Body of pancreas (tissue), 4 donors: ENCODE measurements at regions not wholly inside any gene's neighbourhood (a gene's known extent, or its start where the extent isn't known, plus 50 kb on each side); places are given as distances from the start of the nearest gene placed in this dataset.

ENCODE experiments used
- ATAC-seq: fragments of 150-250 bp; one replicate; pipeline ENCODE4 v1.9.1; 2016
- DNase-seq, 4 donors: peaks; one replicate each; pipeline ENCODE4 v3.0.0-alpha.2; 2019
- H3K27ac ChIP-seq, 4 donors: fragments of 200-600 bp; sonication (generic); 1 replicate in 3 of 4; 2 replicates in 1 of 4; pipeline versions ENCODE4 v1.5.1 to v1.6.1; 2016 to 2019; ENCODE audit warnings: mild to moderate bottlenecking in 1 of 4, mixed read lengths in 1 of 4, moderate library complexity in 1 of 4
- H3K27me3 ChIP-seq, 2 donors: fragments of 200-600 bp; sonication (generic); one replicate each; pipeline ENCODE4 v1.6.0; 2016; ENCODE audit warnings: mild to moderate bottlenecking in 1 of 2
- H3K36me3 ChIP-seq, 2 donors: fragments of 200-600 bp; sonication (generic); replicated peaks in 1 of 2; 2 replicates each; pipeline ENCODE4 v1.5.1; 2016; ENCODE audit warnings: low read depth in 2 of 2; ENCODE audit not compliant: insufficient read depth in 1 of 2
- H3K4me1 ChIP-seq: fragments of 200-600 bp; sonication (generic); one replicate; pipeline ENCODE4 v1.6.0; 2016
- H3K4me3 ChIP-seq, 2 donors: fragments of 200-600 bp; sonication (generic); 1 replicate in 1 of 2; 2 replicates in 1 of 2; pipeline ENCODE4 v1.5.1; 2016 to 2019
- H3K9me3 ChIP-seq, 3 donors: fragments of 200-600 bp; sonication (generic); 1 replicate in 2 of 3; 2 replicates in 1 of 3; pipeline ENCODE4 v1.5.1; 2016
- POLR2A ChIP-seq, 3 donors: fragments of 450-650 bp; IDR thresholded peaks; one replicate each; pipeline ENCODE4 v1.6.1; 2016; ENCODE audit warnings: antibody characterized with exemption in 3 of 3, mild to moderate bottlenecking in 2 of 3
- WGBS, 2 donors: methylation state at CpG; one replicate each; pipeline ENCODE4 v1.1.5; 2017; 5-methylcytosine and 5-hydroxymethylcytosine counted together
- intact Hi-C: fragments of 100-400 bp; cut with DNase I; formaldehyde crosslinking; loops from one replicate; pipeline ENCODE4 v1.15.1; 2023
- TF ChIP-seq, protein P1 (sequence below), 7 experiments: fragments of 450-650 bp in 4 of 7; fragments of 200-600 bp in 3 of 7; sonication (generic) in 3 of 7; IDR thresholded peaks; one replicate each; pipeline ENCODE4 v1.5.1; 2016 to 2019; ENCODE audit warnings: antibody characterized with exemption in 7 of 7

DNA sequence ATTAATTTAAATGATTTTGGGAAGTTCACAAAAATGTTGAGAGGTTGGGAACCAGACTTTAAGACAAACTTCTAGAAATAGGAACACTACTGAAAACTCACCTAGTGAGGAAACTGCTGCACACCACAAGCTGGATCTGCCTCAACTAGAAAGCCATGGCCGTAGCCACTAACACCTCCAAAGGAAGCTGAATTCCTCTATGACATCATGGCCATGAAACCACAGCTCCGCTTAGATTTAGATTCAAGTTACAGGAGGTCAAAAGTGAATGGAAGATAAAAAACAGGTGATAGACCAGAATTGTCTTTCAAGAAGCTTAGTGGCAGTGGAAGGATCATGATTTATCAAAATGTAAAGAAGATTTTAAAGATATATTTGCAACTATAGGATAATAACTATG is 208.8 kb upstream of the ALG10 start:
- Histone ChIP-seq H3K4me3 (no peak overlapping the region), H3K27me3 (no peaks in the 10 kb centered on the region), H3K9me3 (no peaks in the 10 kb centered on the region), H3K27ac (no peak overlapping the region), H3K4me1 (no peaks in the 10 kb centered on the region), H3K36me3 (no peaks in the 10 kb centered on the region)
- DNase-seq (no peak), ATAC-seq (no peak)
- intact Hi-C loops: no loop called here
- TF ChIP-seq POLR2A (IDR thresholded peaks at IDR 0.05): no peak
- TF ChIP-seq, protein P1, sequence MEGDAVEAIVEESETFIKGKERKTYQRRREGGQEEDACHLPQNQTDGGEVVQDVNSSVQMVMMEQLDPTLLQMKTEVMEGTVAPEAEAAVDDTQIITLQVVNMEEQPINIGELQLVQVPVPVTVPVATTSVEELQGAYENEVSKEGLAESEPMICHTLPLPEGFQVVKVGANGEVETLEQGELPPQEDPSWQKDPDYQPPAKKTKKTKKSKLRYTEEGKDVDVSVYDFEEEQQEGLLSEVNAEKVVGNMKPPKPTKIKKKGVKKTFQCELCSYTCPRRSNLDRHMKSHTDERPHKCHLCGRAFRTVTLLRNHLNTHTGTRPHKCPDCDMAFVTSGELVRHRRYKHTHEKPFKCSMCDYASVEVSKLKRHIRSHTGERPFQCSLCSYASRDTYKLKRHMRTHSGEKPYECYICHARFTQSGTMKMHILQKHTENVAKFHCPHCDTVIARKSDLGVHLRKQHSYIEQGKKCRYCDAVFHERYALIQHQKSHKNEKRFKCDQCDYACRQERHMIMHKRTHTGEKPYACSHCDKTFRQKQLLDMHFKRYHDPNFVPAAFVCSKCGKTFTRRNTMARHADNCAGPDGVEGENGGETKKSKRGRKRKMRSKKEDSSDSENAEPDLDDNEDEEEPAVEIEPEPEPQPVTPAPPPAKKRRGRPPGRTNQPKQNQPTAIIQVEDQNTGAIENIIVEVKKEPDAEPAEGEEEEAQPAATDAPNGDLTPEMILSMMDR (IDR thresholded peaks at IDR 0.05): no peak
- WGBS, 2 donors: 49 to 72% methylated on average over 2 of the region's 2 CpGs

DNA sequence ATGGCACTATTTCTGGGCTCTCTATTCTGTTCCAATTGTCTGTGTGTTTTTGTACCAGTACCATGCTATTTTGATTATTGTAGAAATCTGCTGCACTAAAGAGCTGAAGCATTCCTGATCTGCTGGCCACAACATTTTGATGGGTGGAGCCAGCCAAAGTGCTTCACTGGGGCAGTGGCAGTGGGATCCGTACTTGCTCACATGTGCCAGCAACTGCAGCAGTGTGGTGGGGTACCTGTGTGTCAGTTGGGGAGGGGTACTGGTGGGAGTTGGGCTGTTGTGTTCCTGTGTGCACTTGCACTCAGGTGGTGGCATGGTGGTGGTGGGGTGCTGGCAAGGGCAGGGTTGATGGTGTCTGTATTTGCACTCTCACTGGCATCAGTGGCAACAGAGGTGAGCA is 204.6 kb upstream of the ALG10 start:
- 50% methylated on average over 1 of the region's 1 CpG; no CpG with 5 or more reads in 1 of the 2 donors for WGBS, 2 donors
- no peak for DNase-seq

DNA sequence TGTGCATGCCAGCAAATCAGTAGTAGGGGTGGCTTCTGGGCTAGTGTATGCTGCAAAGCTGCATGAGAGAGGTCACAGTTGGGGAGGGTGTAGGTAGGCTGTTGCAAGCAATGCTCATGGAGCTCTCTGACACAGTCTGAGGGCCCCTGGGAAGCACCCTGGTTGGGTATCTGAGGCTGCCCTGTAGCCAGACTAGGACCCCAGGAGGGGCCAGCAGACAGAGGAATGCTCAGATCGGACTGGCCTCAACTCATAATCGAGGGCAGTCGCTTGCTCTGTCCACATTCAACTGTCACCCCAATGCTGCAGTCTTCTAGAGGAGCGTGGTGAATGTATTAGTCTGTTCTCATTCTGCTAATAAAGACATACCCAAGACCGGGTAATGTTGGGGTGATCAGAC is 204.0 kb upstream of the ALG10 start:
- Histone ChIP-seq H3K27ac (no peak overlapping the region), H3K27me3 (no peaks in the 10 kb centered on the region), H3K4me1 (no peaks in the 10 kb centered on the region), H3K9me3 (no peaks in the 10 kb centered on the region), H3K4me3 (no peak overlapping the region), H3K36me3 (no peaks in the 10 kb centered on the region)
- WGBS, 2 donors: 67 to 68% methylated on average over 3 to 5 of the region's 5 CpGs
- intact Hi-C loops: no loop called here
- no peak for TF ChIP-seq POLR2A (IDR thresholded peaks at IDR 0.05)
- TF ChIP-seq, protein P1 (IDR thresholded peaks at IDR 0.05): no peak
- no peak for DNase-seq
- no peak for ATAC-seq

More for the DNA sequence above, 204.6 kb upstream of the ALG10 start:
- Histone ChIP-seq H3K27ac (no peak overlapping the region), H3K27me3 (no peaks in the 10 kb centered on the region), H3K36me3 (no peaks in the 10 kb centered on the region), H3K4me1 (no peaks in the 10 kb centered on the region), H3K4me3 (no peak overlapping the region), H3K9me3 (no peaks in the 10 kb centered on the region)
- intact Hi-C loops: no loop called here
- no peak for TF ChIP-seq POLR2A (IDR thresholded peaks at IDR 0.05)
- TF ChIP-seq, protein P1 (IDR thresholded peaks at IDR 0.05): no peak
- no peak for ATAC-seq

DNA sequence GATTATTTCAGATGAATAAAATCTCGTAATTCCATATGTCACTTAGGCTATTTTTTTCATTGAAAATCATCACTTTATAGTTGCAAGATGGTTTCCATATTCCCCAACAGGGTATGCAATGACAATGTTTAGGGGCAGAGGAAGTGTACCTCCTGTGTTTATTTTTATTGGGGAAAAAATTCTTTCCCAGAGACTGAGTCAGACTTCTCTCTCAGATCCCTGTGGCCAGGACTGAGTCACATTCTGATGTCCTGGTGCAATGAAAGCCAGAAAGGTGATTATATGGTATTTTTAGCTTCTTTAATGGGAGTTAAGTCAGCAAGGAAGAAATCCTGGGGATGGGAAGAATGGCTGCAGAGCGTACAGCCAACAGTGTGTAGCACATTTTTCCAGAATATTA is 196.9 kb upstream of the ALG10 start:
- WGBS, 2 donors: 31 to 38% methylated on average over 2 of the region's 2 CpGs
- Histone ChIP-seq H3K4me1 (no peaks in the 10 kb centered on the region), H3K27ac (no peak overlapping the region), H3K36me3 (no peaks in the 10 kb centered on the region), H3K27me3 (no peaks in the 10 kb centered on the region), H3K4me3 (no peak overlapping the region), H3K9me3 (no peaks in the 10 kb centered on the region)
- TF ChIP-seq, protein P1 (IDR thresholded peaks at IDR 0.05): no peak
- intact Hi-C loops: no loop called here
- DNase-seq (no peak), ATAC-seq (no peak)

DNA sequence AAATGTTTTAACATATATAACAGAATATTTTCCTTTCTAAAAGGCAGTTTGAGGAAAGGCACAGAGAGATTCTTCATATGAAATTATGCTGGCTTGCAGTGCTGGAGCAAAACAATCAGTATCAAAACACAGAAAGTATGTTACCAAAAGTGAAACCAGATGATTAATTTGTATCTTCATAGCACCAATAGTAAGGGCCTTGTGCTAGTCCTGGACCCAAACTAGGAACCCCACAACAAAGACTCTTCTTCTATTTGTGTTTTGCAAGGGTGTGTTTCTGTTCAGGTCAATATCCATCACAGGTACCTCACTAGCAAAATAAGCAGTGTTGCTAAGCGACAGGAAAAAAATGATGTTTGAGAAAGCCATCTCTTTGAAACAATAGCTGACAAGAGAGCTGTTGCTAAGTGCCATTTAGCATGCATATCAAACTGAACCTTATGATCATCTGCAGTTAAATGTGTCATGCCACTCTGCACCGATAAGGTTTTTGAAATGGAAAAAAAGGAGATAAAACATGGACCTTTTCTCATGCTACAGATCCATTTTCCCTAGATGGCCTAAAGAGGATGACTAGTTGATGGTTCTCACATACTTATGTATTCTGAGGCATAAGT is 196.2 kb upstream of the ALG10 start:
- TF ChIP-seq, protein P1 (IDR thresholded peaks at IDR 0.05): no peak
- no peak for TF ChIP-seq POLR2A (IDR thresholded peaks at IDR 0.05)
- Histone ChIP-seq H3K27me3 (no peaks in the 10 kb centered on the region), H3K36me3 (no peaks in the 10 kb centered on the region), H3K9me3 (no peaks in the 10 kb centered on the region), H3K4me3 (no peak overlapping the region), H3K4me1 (no peaks in the 10 kb centered on the region), H3K27ac (no peak overlapping the region)
- WGBS, 2 donors: 49 to 76% methylated on average over 2 of the region's 2 CpGs
- DNase-seq (no peak), ATAC-seq (no peak)
- intact Hi-C loops: no loop called here
